GM12878 (cell line): ENCODE measurements at regions not wholly inside any gene's neighbourhood (a gene's known extent, or its start where the extent isn't known, plus 50 kb on each side); places are given as distances from the start of the nearest gene placed in this dataset.

Source experiments
- ATAC-seq: fragments of 200-7000 bp; cut with Tn5 transposase; 3 replicates; pipeline ENCODE4 v1.9.1; 2020; ENCODE audit warnings: mild to moderate bottlenecking, moderate library complexity
- BruUV-seq: library from RNA; stranded (reverse); fragments of 400-500 nt; replicated peaks from 2 replicates; lab custom pipeline; 2021; lab: Mats Ljungman, UMichigan
- CTCF ChIA-PET: fragments of 300-600 bp; sonication (Branson Sonifier 250); formaldehyde crosslinking; extraction: SDS; loops from one replicate; lab custom pipeline; 2021; ENCODE audit warnings: inconsistent platforms; lab: Yijun Ruan, JAX
- POLR2A ChIA-PET: fragments of 350-600 bp; formaldehyde crosslinking; extraction: SDS; loops from one replicate; lab custom pipeline; 2021; ENCODE audit warnings: inconsistent platforms; lab: Charles Lee
- RAD21 ChIA-PET: fragments of 300-600 bp; sonication (Branson Sonifier 250); formaldehyde crosslinking; loops from one replicate; lab custom pipeline; 2023; ENCODE audit warnings: antibody characterized with exemption; ENCODE audit not compliant: unreplicated experiment; lab: Charles Lee
- SMC1A ChIA-PET: fragments of 300-600 bp; sonication (Branson Sonifier 250); formaldehyde crosslinking; loops from one replicate; lab custom pipeline; 2023; ENCODE audit not compliant: unreplicated experiment, uncharacterized antibody; lab: Charles Lee
- DNase-seq: peaks from one replicate; pipeline ENCODE4 v3.0.0-alpha.2; 2011; ENCODE audit warnings: low read depth, low spot score
- FAIRE-seq: peaks from 3 replicates; lab custom pipeline; 2011; peaks lifted over from hg19 to GRCh38; lab: Jason Lieb, UNC
- H2AFZ ChIP-seq: 2 replicates; pipeline ENCODE4 v1.6.0; 2011; ENCODE audit warnings: low read depth, low read length, control low read depth; ENCODE audit not compliant: control insufficient read depth
- H3K27ac ChIP-seq: 2 replicates; pipeline ENCODE4 v1.5.1; 2011; ENCODE audit warnings: control low read depth; ENCODE audit not compliant: control insufficient read depth, insufficient read depth
- H3K27me3 ChIP-seq, 2 experiments: replicated peaks in 1 of 2; 2 replicates each; pipeline versions ENCODE4 v1.6.0 to v1.6.1; 2011; ENCODE audit warnings: low read length in 1 of 2; ENCODE audit not compliant: control insufficient read depth in 2 of 2, insufficient read depth in 2 of 2
- H3K36me3 ChIP-seq, 2 experiments: 2 replicates each; pipeline ENCODE4 v1.5.1; 2011; ENCODE audit warnings: low read length in 1 of 2; ENCODE audit not compliant: control insufficient read depth in 2 of 2, insufficient read depth in 2 of 2
- H3K4me1 ChIP-seq: 2 replicates; pipeline ENCODE4 v1.6.1; 2011; ENCODE audit warnings: mild to moderate bottlenecking, low read length, moderate library complexity, mixed read lengths; ENCODE audit not compliant: control insufficient read depth, insufficient read depth
- H3K4me2 ChIP-seq: 2 replicates; pipeline ENCODE4 v1.6.0; 2011; ENCODE audit warnings: control low read depth; ENCODE audit not compliant: control insufficient read depth, insufficient read depth
- H3K4me3 ChIP-seq: fragments of 200-600 bp; sonication (generic); 2 replicates; pipeline ENCODE4 v1.5.1; 2016
- H3K79me2 ChIP-seq: 2 replicates; pipeline ENCODE4 v1.6.0; 2011; ENCODE audit warnings: low read length; ENCODE audit not compliant: control insufficient read depth, insufficient read depth
- H3K9ac ChIP-seq: 2 replicates; pipeline ENCODE4 v1.8.0; 2011; ENCODE audit warnings: low read length, control low read depth, mixed read lengths; ENCODE audit not compliant: control insufficient read depth, insufficient read depth
- H3K9me3 ChIP-seq: replicated peaks from 3 replicates; pipeline ENCODE4 v1.5.1; 2011; ENCODE audit warnings: mild to moderate bottlenecking, low read length; ENCODE audit not compliant: control insufficient read depth, insufficient read depth
- H4K20me1 ChIP-seq: 2 replicates; pipeline ENCODE4 v1.6.0; 2011; ENCODE audit not compliant: control insufficient read depth, insufficient read depth
- FOXM1 ChIP-seq: IDR thresholded peaks from 2 replicates; pipeline ENCODE4 v1.6.1; 2012; ENCODE audit warnings: low read depth, mild to moderate bottlenecking, inconsistent platforms, low read length, moderate library complexity
- GABPA ChIP-seq: IDR thresholded peaks from 2 replicates; pipeline ENCODE4 v1.6.1; 2014; ENCODE audit warnings: antibody characterized with exemption, low read depth, mild to moderate bottlenecking, inconsistent platforms
- JUNB ChIP-seq: IDR thresholded peaks from 2 replicates; pipeline ENCODE4 v1.6.1; 2016; ENCODE audit warnings: antibody characterized with exemption, mild to moderate bottlenecking
- MYB ChIP-seq: fragments of 150-350 bp; IDR thresholded peaks from 2 replicates; pipeline ENCODE4 v1.6.1; 2014; ENCODE audit warnings: mild to moderate bottlenecking, low read depth, low read length, borderline replicate concordance
- PAX8 ChIP-seq: fragments of 450-650 bp; IDR thresholded peaks from 2 replicates; pipeline ENCODE4 v1.6.1; 2017; ENCODE audit warnings: mild to moderate bottlenecking, moderate library complexity
- RELA ChIP-seq: fragments of 450-650 bp; IDR thresholded peaks from 2 replicates; pipeline ENCODE4 v1.8.0; 2014; ENCODE audit warnings: borderline replicate concordance; ENCODE audit not compliant: partially characterized antibody
- ZNF274 ChIP-seq: IDR thresholded peaks from one replicate; pipeline ENCODE4 v1.8.0; 2011; ENCODE audit not compliant: insufficient read length, insufficient read depth
- WGBS: methylation state at CpG from one replicate; pipeline ENCODE4 v1.1.6; 2016; ENCODE audit warnings: low lambda C conversion rate; ENCODE audit not compliant: insufficient replicate concordance, insufficient coverage; ENCODE audit errors: missing lambda C conversion rate; 5-methylcytosine and 5-hydroxymethylcytosine counted together
- in situ Hi-C: fragments of 300-500 bp; cut with MboI; formaldehyde crosslinking; loops from 9 replicates; pipeline ENCODE4 v1.14.3; 2018; ENCODE audit warnings: mixed read lengths
- intact Hi-C: fragments of 100-400 bp; cut with micrococcal nuclease; formaldehyde crosslinking; loops from one replicate; pipeline ENCODE4 v1.14.2; 2022; ENCODE audit not compliant: unreplicated experiment
- TF ChIP-seq, protein P1 (sequence below): IDR thresholded peaks from 2 replicates; pipeline ENCODE4 v1.6.1; 2012; ENCODE audit warnings: improper control_type of control experiment, low read depth, low read length; ENCODE audit not compliant: insufficient replicate concordance
- TF ChIP-seq, protein P2 (sequence below): fragments of 450-650 bp; IDR thresholded peaks from 2 replicates; pipeline ENCODE4 v1.6.1; 2017; ENCODE audit warnings: mild to moderate bottlenecking, low read depth, inconsistent platforms; ENCODE audit not compliant: poor library complexity, severe bottlenecking

- Histone ChIP-seq H3K27me3 (no peaks in the 10 kb centered on the region), H3K4me3 (no peak overlapping the region), H3K79me2 (no peaks in the 10 kb centered on the region), H2AFZ (no peak overlapping the region), H3K27ac (no peak overlapping the region), H4K20me1 (no peaks in the 10 kb centered on the region), H3K36me3 (no peaks in the 10 kb centered on the region), H3K9me3 (no peaks in the 10 kb centered on the region), H3K9ac (no peak overlapping the region), H3K4me2 (no peak overlapping the region), H3K4me1 (no peaks in the 10 kb centered on the region)
- no peak for DNase-seq
- no peak for FAIRE-seq
- no peak for TF ChIP-seq JUNB
- TF ChIP-seq, protein P1, sequence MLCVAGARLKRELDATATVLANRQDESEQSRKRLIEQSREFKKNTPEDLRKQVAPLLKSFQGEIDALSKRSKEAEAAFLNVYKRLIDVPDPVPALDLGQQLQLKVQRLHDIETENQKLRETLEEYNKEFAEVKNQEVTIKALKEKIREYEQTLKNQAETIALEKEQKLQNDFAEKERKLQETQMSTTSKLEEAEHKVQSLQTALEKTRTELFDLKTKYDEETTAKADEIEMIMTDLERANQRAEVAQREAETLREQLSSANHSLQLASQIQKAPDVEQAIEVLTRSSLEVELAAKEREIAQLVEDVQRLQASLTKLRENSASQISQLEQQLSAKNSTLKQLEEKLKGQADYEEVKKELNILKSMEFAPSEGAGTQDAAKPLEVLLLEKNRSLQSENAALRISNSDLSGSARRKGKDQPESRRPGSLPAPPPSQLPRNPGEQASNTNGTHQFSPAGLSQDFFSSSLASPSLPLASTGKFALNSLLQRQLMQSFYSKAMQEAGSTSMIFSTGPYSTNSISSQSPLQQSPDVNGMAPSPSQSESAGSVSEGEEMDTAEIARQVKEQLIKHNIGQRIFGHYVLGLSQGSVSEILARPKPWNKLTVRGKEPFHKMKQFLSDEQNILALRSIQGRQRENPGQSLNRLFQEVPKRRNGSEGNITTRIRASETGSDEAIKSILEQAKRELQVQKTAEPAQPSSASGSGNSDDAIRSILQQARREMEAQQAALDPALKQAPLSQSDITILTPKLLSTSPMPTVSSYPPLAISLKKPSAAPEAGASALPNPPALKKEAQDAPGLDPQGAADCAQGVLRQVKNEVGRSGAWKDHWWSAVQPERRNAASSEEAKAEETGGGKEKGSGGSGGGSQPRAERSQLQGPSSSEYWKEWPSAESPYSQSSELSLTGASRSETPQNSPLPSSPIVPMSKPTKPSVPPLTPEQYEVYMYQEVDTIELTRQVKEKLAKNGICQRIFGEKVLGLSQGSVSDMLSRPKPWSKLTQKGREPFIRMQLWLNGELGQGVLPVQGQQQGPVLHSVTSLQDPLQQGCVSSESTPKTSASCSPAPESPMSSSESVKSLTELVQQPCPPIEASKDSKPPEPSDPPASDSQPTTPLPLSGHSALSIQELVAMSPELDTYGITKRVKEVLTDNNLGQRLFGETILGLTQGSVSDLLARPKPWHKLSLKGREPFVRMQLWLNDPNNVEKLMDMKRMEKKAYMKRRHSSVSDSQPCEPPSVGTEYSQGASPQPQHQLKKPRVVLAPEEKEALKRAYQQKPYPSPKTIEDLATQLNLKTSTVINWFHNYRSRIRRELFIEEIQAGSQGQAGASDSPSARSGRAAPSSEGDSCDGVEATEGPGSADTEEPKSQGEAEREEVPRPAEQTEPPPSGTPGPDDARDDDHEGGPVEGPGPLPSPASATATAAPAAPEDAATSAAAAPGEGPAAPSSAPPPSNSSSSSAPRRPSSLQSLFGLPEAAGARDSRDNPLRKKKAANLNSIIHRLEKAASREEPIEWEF: no peak
- no peak for TF ChIP-seq RELA
- TF ChIP-seq, protein P2, sequence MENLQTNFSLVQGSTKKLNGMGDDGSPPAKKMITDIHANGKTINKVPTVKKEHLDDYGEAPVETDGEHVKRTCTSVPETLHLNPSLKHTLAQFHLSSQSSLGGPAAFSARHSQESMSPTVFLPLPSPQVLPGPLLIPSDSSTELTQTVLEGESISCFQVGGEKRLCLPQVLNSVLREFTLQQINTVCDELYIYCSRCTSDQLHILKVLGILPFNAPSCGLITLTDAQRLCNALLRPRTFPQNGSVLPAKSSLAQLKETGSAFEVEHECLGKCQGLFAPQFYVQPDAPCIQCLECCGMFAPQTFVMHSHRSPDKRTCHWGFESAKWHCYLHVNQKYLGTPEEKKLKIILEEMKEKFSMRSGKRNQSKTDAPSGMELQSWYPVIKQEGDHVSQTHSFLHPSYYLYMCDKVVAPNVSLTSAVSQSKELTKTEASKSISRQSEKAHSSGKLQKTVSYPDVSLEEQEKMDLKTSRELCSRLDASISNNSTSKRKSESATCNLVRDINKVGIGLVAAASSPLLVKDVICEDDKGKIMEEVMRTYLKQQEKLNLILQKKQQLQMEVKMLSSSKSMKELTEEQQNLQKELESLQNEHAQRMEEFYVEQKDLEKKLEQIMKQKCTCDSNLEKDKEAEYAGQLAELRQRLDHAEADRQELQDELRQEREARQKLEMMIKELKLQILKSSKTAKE: no peak
- TF ChIP-seq PAX8: no peak
- no peak for TF ChIP-seq ZNF274
- TF ChIP-seq FOXM1: no peak
- TF ChIP-seq MYB: no peak
- TF ChIP-seq GABPA: no peak
- RAD21 ChIA-PET: no interaction called here
- WGBS: 44% methylated on average over 3 of the region's 3 CpGs
- CTCF ChIA-PET: no interaction called here
- no peak for ATAC-seq
- SMC1A ChIA-PET: no interaction called here
- no TSS peak for BruUV-seq
- POLR2A ChIA-PET: no interaction called here
- in situ Hi-C loops (no loop called here), intact Hi-C loops (no loop called here)
Observed at GRCh38 chr13:105804561-105805190, 730.8 kb downstream of the EFNB2 start.
